ENCODE measurements at regions not wholly inside any gene's neighbourhood (a gene's known extent, or its start where the extent isn't known, plus 50 kb on each side); places are given as distances from the start of the nearest gene placed in this dataset.
"Not testable (repeated sequence)": the region's sequence is repeated elsewhere in the genome, so short reads cannot be mapped to it uniquely, and the experiment has no call there.

DNA sequence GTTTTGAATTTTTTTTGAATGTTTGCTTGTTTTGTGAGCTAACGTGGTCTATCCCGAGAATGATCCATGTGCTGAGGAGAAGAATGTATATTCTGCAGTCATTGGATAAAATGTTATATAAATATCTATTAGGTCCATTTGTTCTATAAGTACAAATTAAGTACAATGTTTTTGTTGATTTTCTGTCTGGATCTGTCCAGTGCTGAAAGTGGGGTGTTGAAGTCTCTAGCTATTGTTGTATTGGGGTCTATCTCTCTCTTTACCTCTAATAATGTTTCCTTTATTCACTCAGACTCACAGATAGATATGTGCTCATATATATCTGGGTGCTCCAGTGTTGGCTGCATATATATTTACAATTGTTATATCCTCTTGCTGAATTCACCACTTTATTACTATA is 144.8 kb upstream of the SETMAR start:
- DNase-seq = no peak

DNA sequence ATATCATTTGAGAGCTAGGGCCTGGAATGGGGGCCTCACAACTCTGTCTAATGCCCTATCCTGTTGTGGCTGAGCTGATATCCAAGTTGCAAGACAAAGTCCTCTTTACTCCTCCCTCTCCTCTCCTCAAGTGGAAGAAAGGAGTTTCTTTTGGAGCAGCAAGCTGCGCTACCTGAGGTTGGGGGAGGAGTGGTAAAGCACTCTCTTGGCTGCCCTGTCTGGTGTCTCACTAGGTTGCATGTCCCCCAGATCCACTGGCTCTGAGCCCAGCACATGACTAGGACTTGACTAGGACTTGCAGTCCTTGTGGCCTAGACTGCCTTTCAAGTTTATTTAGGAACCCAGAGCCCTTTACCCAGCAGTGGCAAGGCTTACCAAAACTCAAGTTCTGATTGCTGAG is 141.1 kb upstream of the SETMAR start:
- DNase-seq = no peak

DNA sequence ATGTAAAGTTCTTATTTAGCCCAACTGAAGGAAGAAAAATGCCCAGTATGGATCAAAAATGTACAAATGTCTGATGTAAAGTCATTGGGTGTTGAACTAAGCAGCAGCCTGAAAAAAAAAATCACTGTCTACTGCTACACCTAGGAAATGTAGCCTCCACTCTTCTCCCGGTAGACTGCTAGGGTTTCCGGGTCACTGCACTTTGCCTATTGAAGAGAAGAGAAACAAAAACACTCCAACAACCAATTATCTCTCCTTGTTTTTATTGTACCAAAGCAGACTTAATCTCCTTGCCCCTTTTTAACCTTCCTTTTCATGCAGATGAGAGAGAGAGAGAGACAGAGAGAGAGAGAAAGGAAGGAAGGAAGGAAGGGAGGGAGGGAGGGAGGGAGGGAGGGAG is 140.2 kb upstream of the SETMAR start:
- DNase-seq = no peak

DNA sequence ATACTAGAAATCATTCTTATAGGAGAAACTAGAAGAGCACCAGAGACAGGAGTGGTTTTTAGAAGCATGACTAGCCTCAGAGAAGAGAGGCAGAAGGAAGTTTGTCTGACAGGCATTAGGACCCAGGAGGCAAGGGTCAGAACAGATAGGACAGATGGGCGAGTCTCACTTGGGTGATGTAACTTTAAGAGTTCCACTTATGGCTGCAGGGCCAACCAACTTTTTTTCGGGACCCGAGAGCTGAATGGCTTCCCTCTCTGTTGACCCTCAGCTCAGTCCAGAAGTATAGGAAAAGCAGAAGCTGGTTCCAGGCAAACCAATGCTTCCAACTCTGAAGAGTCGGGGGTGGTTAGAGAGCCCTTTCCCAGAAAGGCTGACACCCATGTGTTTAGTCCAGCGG is 136.6 kb upstream of the SETMAR start:
- no peak for DNase-seq

DNA sequence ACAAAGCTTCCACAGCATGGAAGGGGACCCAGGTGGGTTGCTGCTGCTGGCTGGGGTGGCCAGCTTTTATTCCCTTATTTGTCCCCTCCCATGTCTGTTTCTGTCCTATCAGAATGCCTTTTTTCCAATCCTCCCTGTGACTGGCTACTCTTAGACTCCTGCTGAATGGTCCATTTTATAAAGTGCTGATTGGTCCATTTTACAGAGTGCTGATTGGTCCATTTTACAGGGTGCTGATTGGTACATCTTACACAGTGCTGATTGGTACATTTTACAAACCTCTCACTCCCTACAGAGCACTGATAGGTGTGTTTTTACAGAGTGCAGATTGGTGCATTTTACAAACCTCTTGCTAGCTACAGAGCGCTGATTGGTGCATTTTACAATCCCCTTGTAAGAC is 135.9 kb upstream of the SETMAR start:
- not testable (repeated sequence) for DNase-seq

DNA sequence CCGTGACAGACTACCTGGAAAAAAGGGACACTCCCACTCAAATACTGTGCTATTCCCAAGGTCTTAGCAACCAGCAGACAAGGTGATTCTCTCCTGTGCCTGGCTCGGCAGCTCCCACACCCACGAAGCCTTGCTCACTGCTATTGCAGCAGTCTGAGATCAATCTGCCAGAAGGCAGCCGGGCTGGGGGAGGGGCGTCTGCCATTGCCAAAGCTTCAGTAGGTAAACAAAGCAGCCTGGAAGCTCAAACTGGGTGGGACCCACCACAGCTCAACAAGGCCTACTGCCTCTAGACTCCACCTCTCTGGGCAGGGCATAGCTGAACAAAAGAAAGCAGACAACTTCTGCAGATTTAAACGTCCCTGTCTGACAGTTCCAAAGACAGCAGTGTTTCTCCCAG is 128.4 kb upstream of the SETMAR start:
- DNase-seq = no peak

DNA sequence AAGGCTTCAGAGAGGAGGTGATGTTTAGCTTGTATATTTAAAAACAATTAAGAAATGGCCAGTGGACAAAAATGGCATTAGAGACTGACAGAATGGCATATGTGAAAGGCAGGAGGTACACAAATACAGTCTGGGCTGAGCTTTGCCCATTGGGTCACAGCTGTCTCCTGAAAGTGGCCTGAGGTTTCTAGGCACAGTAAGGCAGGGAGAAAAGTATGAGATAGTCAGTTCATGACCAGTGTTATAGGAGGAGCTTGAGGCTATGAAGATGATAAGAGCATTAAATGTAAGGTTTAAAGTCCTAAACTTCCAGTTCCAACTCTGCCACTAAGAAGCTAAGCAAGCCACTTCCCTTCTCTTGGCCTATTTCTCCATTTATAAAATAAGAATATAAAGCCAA is 111.2 kb upstream of the SETMAR start:
- no peak for DNase-seq

DNA sequence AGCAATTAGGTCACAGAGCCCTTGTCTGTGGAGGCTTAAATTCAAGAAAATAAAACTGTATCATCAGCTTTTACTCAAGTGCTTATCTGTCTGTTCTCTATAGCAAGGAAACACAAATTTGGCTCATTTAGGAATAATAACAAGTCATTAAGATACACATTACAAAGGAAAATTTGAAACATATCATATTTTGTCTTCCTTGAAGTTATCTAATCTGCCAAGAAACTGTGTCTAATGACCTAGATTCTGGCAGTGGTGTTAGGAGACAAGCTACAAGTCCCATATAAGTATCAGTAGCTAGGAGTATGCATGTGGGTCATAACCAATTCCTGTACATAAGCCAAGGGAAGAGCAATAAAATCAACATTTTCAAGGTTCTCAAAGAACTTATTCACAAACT is 108.2 kb upstream of the SETMAR start:
- no peak for DNase-seq

DNA sequence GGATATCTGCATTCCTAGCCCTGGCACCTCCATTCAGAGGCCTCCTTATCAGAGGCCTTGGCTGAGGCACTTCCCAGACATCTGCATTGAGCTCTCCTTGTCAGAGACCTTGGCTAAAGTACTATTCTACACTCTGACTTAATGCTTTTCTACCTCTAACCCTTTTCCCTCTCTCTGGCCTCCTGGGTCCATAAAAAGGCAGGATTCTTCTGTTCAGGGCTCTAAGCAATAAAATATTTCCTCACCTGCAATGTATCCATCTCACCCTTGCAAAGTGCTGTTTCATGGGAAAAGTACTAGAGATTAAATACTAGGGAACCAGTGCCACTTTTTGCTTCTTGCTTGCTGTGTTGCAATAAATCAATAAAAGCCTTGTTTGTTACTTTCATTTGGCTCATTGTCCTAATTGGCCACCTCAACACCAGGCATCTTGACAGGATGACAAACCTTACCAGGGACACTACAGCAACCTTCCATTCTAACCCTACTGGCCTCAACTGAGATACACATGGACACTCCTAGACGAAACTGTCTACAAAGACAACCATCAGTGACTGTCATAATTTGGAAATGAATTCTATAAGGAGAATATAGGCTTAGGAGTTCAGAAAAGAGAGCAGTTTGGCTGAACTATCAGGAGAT is 106.5 kb upstream of the SETMAR start:
- no peak for DNase-seq

DNA sequence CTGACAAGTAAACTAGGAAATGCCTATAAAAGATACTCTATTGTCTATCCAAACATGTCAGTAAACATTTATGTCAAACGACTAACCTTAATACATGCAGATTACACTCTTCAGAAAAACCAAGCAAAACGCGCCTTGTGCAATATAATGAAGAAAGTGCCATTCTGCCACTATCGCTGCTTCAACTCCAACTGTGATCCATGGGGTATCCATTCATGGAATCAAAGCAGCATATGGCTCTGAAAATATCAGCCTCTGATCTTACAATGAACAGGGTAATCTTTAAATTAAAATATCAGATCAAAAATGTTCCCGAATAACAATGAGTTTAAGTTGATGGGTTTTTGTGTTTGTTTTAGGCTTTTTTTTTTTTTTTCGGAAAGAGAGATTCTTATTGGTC is 105.5 kb upstream of the SETMAR start:
- no peak for DNase-seq

DNA sequence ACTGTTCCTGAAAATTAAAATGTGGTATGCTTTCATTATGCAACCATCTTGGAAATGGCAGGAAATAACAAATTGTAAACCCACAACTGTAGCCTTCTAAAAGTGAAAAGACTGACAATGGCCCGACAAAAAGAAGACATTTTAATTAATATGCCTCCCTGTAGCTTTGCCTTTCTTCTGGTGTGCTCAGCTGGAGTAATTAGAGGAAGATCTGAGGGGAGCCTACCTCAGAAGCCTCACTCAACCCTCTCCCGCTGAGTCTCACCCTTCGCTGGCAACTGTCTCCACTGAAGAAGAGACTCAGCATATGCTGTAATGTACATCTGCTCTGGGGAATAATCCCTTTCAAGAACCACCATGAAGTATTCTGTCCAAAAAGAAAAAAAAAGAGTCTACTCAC is 104.7 kb upstream of the SETMAR start:
- no peak for DNase-seq

DNA sequence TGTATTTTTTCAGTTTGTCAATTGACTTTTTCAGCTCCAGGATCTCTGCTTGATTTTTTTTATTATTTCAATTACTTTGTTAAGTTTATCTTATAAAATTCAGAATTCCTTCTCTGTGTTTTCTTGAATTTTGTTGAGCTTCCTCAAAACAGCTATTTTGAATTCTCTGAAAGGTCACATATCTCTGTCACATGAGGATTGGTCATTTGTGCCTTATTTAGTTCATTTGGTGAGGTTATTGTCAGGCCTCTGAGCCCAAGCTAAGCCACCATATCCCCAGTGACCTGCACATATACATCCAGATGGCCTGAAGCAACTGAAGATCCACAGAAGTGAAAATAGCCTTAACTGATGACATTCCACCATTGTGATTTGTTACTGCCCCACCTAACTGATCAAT is 98.4 kb upstream of the SETMAR start:
- DNase-seq = not testable (repeated sequence)

DNA sequence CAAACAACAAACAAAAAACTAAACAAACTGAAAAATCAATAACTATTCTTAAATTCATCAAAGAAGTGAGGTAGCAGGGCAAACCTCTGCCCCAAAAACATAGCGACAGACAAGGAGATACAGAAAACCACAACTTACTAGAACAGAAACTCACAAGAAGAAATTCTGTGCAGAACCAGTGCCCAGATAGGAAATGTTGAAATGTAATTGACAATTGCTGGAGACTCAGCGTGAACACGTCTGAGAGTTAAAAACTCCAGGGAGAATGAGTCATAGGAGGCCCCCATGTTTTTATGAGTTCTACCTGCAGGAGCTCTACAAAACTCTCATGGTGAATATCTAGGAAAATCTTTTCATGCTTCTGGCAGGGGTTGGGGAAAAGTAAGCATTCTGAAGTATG is 95.5 kb upstream of the SETMAR start:
- no peak for DNase-seq

DNA sequence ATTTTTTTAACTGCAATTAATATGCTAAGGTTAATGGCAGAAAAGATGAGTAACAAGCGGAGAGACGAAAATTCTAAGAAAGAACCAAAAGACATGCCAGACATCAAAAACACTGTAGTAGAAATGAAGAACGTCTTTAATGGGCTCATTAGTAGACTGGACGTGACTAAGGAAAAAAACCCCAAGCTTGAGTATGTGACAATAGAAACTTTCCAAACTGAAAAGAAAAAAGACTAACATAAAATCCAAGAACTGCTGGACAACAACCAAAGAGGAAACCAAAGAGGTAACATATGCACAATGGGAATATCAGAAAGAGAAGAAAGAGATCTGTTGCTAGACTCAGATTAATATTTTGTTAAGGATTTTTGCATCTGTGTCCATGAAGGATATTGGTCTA is 94.6 kb upstream of the SETMAR start:
- no peak for DNase-seq

DNA sequence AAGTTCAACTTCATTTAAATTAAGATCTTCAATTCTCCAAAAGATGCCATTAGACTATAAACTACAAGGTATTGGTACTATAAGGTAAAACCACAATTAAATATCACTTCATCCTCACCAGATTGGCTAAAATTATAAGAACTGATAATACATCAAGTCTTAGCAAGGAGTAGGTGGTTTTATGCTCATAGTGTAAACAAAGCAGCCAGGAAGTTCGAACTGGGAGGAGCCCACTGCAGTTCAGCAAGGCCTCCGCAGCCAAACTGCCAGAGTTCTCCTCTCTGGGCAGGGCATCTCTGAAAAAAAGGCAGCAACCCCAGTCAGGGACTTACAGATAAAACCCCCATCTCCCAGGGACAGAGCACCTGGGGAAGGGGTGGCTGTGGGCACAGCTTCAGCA is 91.6 kb upstream of the SETMAR start:
- no peak for DNase-seq

DNA sequence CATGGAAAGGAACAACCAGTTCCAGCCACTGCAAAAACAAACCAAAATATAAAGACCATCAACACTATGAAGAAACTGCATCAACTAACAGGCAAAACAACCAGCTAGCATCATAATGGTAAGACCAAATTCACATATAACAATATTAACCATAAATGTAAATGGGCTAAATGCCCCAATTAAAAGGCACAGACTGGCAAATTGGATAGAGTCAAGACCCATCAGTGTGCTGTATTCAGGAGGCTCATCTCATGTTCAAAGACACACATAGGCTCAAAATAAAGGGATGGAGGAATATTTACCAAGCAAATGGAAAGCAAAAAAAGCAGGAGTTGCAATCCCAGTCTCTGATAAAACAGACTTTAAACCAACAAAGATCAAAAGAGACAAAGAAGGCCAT is 89.7 kb upstream of the SETMAR start:
- not testable (repeated sequence) for DNase-seq

DNA sequence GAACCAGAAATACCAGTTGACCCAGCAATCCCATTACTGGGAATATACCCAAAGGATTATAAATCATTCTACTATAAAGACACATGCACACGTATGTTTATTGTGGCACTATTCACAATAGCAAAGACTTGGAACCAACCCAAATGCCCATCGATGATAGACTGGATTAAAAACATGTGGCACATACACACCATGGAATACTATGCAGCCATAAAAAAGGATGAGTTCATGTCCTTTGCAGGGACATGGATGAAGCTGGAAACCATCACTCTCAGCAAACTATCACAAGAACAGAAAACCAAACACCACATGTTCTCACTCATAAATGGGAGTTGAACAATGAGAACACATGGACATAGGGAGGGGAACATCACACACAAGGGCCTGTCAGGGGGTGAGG is 86.2 kb upstream of the SETMAR start:
- not testable (repeated sequence) for DNase-seq

DNA sequence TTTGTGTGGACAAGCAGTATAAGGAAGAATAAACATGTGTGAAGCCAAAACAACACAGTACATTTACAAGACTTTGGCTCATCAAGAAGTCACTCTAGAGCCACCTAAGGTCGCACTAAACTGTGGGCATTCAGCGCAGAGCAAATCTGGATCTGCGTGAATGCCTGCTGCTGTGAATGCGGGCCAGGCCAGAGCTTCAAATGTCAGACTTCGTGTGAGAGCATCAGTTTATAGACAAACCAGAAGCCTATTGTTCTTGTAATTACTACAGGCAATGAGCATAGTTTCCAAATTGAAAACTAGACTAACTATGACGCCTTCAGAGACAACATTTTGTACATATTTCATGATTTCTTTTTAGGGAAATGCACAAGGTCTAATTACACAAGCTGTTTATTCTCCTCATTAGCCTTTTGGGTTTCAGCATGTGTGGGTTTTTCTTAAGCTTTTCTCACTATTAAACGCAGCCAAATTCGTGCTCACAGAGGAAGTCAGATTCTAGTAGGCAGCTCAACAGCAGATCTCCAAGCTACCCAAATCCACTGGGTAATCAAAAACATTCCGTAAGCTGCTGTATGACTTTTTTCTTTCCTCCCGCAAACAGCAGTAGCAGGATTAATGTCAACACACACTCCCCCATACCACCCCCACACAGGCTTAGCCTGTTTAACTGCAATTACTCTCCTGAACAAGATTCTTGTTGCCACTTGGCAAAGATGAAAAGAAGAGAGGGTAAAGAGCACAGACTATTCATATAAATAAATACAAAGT is 84.5 kb upstream of the SETMAR start:
- no peak for DNase-seq

DNA sequence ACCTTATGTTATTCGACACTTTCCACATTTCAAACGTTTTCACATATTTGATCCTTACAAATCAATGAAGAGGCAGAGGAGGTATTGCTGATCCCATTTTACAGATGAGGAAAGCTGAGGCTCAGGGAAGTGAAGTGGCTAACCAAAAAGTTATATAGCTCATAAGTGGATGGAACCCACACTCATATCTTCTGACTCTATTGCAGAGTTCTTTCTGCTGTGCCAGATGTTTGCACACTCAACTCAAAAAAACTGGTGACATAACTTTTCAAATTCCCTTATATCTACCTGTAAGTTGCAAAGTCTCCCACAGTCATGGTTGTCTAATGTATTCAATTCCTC is 84.0 kb upstream of the SETMAR start:
- DNase-seq = no peak

DNA sequence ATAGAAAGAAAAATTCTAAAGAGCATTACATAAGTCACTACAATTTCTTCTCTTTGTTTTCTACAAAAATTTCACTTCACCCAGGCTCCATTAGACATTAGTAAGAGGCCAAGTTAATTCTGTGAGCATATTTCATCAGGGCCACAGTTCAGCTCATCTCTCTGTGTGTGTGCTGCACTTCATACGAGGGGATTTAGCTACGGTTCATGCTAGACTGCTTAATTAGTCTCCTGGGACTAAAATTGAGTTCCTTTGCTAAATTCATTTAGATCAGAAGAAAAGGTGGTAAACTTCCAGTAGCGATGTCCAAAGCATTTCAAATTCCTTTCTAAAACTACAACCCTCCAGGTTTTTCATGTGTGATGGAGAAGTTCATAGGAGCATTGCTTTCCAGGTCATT is 83.1 kb upstream of the SETMAR start:
- DNase-seq = no peak

DNA sequence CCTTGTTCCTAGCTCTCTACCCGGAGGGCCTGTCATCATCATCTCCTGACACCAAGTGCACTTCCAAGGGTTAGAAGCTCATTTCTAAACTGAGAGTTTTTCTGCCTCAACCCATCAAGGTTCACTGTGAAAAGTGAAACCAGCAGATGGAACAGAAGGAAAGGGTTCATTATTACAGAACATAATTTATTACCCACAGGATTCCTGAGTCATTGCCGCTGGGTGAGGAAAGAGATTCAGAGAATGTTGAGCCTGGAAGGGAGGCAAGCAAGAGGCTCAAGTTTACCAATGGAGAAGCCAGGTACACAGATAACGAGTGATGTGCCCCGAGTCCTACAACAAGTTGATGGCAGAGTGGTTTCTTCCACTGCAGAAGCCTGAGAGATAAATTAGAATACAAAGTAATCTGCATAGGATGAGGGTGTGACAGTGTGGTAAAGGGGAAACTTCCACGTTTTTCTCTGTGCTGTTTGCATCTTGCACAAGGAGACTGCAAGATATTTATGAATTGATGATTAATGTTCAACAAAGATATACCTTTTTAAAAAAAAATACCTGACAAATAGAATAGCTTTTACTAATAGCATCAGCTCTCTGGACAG is 80.5 kb upstream of the SETMAR start:
- no peak for DNase-seq

DNA sequence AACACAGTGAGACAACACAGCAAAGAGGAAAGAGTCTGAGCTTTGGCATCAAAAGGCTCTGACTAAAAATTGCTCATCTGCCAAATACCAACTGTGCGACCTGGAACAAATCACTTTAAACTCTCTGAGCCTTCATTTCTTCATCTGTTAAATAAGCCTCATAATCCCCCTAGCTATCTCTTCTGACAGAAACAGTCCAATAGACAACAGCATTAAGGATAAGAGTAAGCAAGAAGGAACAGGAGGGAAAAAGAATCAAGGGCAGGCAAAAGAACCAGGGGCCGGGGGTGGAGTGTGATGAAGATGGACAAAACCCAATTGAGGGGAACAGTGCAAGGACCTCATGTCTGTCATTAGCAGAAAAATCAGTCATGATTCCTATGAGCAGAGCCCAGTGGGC is 79.4 kb upstream of the SETMAR start:
- no peak for DNase-seq

DNA sequence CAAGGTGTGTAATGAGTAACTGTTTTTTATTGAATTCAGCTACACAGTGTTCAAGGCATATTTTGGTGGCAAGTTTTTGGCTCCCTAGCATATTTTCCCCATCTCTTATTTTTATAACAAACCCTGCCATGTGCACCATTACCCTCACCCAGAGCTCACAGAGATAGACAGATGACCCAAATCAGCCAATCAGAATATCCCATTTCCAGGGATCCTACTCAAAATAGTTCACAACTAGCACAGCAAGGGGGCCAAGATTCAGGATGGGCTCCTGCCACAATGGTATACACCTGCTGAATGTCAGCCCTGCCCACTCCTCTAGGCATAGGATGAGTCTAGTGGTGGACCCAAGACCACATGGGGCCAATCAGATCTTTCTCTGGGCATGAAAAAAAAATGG is 78.8 kb upstream of the SETMAR start:
- DNase-seq = no peak

DNA sequence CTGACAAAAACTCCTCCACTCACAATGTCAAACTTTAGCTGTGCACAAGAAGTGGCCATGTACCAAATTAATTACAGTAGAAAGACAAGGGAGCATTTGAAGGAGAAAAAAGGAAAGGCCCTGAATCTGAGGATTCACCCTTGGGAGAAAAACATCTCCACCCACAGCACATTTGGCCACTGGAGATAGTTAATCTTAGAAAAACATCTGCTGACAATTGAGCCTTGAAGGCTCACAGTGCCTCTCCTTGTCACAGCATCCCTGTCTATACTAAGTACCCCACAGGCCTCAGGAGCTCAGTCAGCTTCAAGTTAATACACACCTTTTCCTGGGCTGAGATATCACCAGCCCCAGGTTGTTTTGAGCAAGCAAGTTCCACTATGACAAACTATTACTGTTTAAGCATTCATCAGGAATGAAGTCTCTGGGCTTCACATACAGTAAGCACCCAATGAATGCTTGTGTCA is 78.1 kb upstream of the SETMAR start:
- DNase-seq = no peak

DNA sequence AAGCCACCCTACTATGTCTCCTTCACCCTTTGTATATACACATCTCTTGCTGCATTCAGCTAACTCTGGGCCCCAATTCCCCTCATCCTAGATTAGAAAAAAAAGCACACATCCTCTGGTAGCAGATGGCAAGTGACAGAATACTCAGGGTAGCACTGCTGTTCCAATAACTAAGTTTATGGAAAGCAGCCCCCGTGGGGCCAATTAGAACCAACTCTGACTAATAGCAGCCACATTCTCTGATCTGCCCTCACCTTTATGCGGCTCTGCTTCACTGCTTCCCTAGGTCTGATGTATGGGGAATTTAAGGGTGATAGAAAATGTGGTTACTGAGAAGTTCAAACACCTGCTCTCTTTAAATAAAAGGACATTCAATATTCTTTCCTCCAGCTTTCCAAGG is 74.9 kb upstream of the SETMAR start:
- no peak for DNase-seq
